Osteocyte (in vitro differentiated cells): ENCODE measurements at regions not wholly inside any gene's neighbourhood (a gene's known extent, or its start where the extent isn't known, plus 50 kb on each side); places are given as distances from the start of the nearest gene placed in this dataset.

ENCODE experiments used
- DNase-seq: peaks from one replicate; pipeline ENCODE4 v3.0.0; 2021; ENCODE audit warnings: mixed read lengths; ENCODE audit not compliant: unreplicated experiment; ENCODE audit errors: extremely low spot score
- H3K27ac Mint-ChIP-seq: one replicate; pipeline ENCODE4 v1.8.0; 2021; ENCODE audit warnings: mild to moderate bottlenecking, mixed read lengths; ENCODE audit not compliant: unreplicated experiment
- H3K27me3 Mint-ChIP-seq: one replicate; pipeline ENCODE4 v1.8.0; 2021; ENCODE audit warnings: mixed read lengths; ENCODE audit not compliant: unreplicated experiment
- H3K36me3 Mint-ChIP-seq: one replicate; pipeline ENCODE4 v1.8.0; 2021; ENCODE audit warnings: mixed read lengths; ENCODE audit not compliant: unreplicated experiment
- H3K4me1 Mint-ChIP-seq: one replicate; pipeline ENCODE4 v1.8.0; 2021; ENCODE audit warnings: mixed read lengths; ENCODE audit not compliant: unreplicated experiment
- H3K4me3 Mint-ChIP-seq: one replicate; pipeline ENCODE4 v1.8.0; 2021; ENCODE audit warnings: mild to moderate bottlenecking, moderate library complexity, mixed read lengths; ENCODE audit not compliant: unreplicated experiment
- H3K9me3 Mint-ChIP-seq: one replicate; pipeline ENCODE4 v1.8.0; 2021; ENCODE audit warnings: mixed read lengths; ENCODE audit not compliant: unreplicated experiment
- CTCF ChIP-seq: fragments of 200-600 bp; sonication (generic); IDR thresholded peaks from 2 replicates; pipeline ENCODE4 v1.5.0; 2021; ENCODE audit warnings: antibody characterized with exemption, mild to moderate bottlenecking, moderate library complexity

- Mint-ChIP-seq H3K4me1 (no peaks in the 10 kb centered on the region), H3K36me3 (no peaks in the 10 kb centered on the region), H3K9me3 (no peaks in the 10 kb centered on the region), H3K27me3 (peaks cover 31% of the 10 kb centered on the region), H3K27ac (no peak overlapping the region), H3K4me3 (no peak overlapping the region)
- no peak for DNase-seq
- no peak for TF ChIP-seq CTCF
Observed at GRCh38 chr1:208333676-208334075, 89.5 kb upstream of the PLXNA2 start.

- Mint-ChIP-seq H3K4me1 (no peaks in the 10 kb centered on the region), H3K4me3 (no peak overlapping the region), H3K27ac (no peak overlapping the region)
Observed at GRCh38 chr1:208335371-208336136, 91.4 kb upstream of the PLXNA2 start.

GRCh38 chr1:208336137-208336518, 91.9 kb upstream of the PLXNA2 start:
- DNase-seq = no peak
- peaks cover 35% of the 10 kb centered on the region for H3K27me3 Mint-ChIP-seq
- no peak for TF ChIP-seq CTCF
- H3K4me1 Mint-ChIP-seq = no peaks in the 10 kb centered on the region
- no peak overlapping the region for H3K27ac Mint-ChIP-seq
- H3K9me3 Mint-ChIP-seq = no peaks in the 10 kb centered on the region
- H3K4me3 Mint-ChIP-seq = no peak overlapping the region
- H3K36me3 Mint-ChIP-seq = no peaks in the 10 kb centered on the region

More at GRCh38 chr1:208335371-208336136, 91.4 kb upstream of the PLXNA2 start:
- peaks cover 36% of the 10 kb centered on the region for H3K27me3 Mint-ChIP-seq
- no peak for DNase-seq
- H3K9me3 Mint-ChIP-seq = no peaks in the 10 kb centered on the region
- TF ChIP-seq CTCF = no peak
- H3K36me3 Mint-ChIP-seq = no peaks in the 10 kb centered on the region

- DNase-seq = no peak
- Mint-ChIP-seq H3K36me3 (no peaks in the 10 kb centered on the region), H3K27ac (no peak overlapping the region), H3K4me3 (no peak overlapping the region), H3K27me3 (peaks cover 30% of the 10 kb centered on the region), H3K9me3 (no peaks in the 10 kb centered on the region), H3K4me1 (no peaks in the 10 kb centered on the region)
- TF ChIP-seq CTCF = no peak
Observed at GRCh38 chr1:208339911-208340310, 95.7 kb upstream of the PLXNA2 start.

- H3K27me3 Mint-ChIP-seq = peaks cover 36% of the 10 kb centered on the region
- TF ChIP-seq CTCF = no peak
- no peaks in the 10 kb centered on the region for H3K36me3 Mint-ChIP-seq
- H3K9me3 Mint-ChIP-seq = no peaks in the 10 kb centered on the region
- no peak overlapping the region for H3K4me3 Mint-ChIP-seq
- H3K27ac Mint-ChIP-seq = no peak overlapping the region
- DNase-seq = no peak
- no peaks in the 10 kb centered on the region for H3K4me1 Mint-ChIP-seq
Observed at GRCh38 chr1:208343226-208343625, 99.0 kb upstream of the PLXNA2 start.
